ENCODE measurements at regions not wholly inside any gene's neighbourhood (a gene's known extent, or its start where the extent isn't known, plus 50 kb on each side); places are given as distances from the start of the nearest gene placed in this dataset.

- H3K9me3 Mint-ChIP-seq = no peaks in the 10 kb centered on the region
- H3K4me3 Mint-ChIP-seq = no peak overlapping the region
- DNase-seq = no peak
- intact Hi-C loops (cut with micrococcal nuclease) = loop anchor here (2.0 to 5.0 kb wide), 4 partner anchors 236 to 964 kb away; no protein-coding TSS in a partner anchor
- H3K27me3 Mint-ChIP-seq (ENCODE audit: low read depth) = peaks cover 17% of the 10 kb centered on the region
- no peaks in the 10 kb centered on the region for H3K36me3 Mint-ChIP-seq (ENCODE audit: low read depth)
- H3K27ac Mint-ChIP-seq = no peak overlapping the region
- peaks cover 17% of the 10 kb centered on the region for H3K4me1 Mint-ChIP-seq (ENCODE audit: low read depth)
- CTCF ChIA-PET = no interaction called here
Observed at GRCh38 chr4:13893211-13893610, 265.7 kb upstream of the BOD1L1 start.

- DNase-seq = no peak
- intact Hi-C loops (cut with micrococcal nuclease) = loop anchor here (2.0 to 5.0 kb wide), 4 partner anchors 237 to 963 kb away; no protein-coding TSS in a partner anchor
- Mint-ChIP-seq H3K4me3 (no peak overlapping the region), H3K36me3 (ENCODE audit: low read depth) (no peaks in the 10 kb centered on the region), H3K27ac (no peak overlapping the region), H3K27me3 (ENCODE audit: low read depth) (peaks cover 17% of the 10 kb centered on the region), H3K4me1 (ENCODE audit: low read depth) (peaks cover 17% of the 10 kb centered on the region), H3K9me3 (no peaks in the 10 kb centered on the region)
- CTCF ChIA-PET = no interaction called here
Observed at GRCh38 chr4:13893987-13894386, 266.5 kb upstream of the BOD1L1 start.

- Mint-ChIP-seq H3K4me1 (ENCODE audit: low read depth) (no peaks in the 10 kb centered on the region), H3K27ac (no peak overlapping the region), H3K9me3 (no peaks in the 10 kb centered on the region), H3K27me3 (ENCODE audit: low read depth) (peaks cover 11% of the 10 kb centered on the region), H3K4me3 (no peak overlapping the region), H3K36me3 (ENCODE audit: low read depth) (no peaks in the 10 kb centered on the region)
- CTCF ChIA-PET = no interaction called here
- DNase-seq = no peak
- intact Hi-C loops (cut with micrococcal nuclease) = no loop called here
Observed at GRCh38 chr4:13900780-13901179, 273.3 kb upstream of the BOD1L1 start.

DNA sequence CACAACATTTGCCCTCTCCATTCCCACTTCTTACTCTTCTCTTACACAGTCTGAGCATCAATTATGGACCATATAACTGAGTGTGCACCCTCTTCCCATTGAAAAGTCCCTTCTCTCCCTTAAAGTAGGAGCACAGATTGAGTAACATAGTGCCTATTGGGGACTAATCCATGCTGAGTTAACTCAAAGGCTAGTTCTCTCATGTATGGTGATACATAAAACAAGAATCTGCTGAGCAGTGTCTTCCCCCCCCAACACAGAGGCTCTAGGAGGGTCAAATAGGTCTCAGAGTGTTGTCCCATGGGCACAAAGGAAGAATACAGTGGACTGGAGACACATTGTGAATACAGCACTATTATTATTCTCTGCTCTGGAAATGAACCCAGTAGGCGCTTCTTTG is 274.6 kb upstream of the BOD1L1 start:
- intact Hi-C loops (cut with micrococcal nuclease) = no loop called here
- H3K27me3 Mint-ChIP-seq (ENCODE audit: low read depth) = peaks cover 5% of the 10 kb centered on the region
- H3K9me3 Mint-ChIP-seq = no peaks in the 10 kb centered on the region
- CTCF ChIA-PET = no interaction called here
- no peaks in the 10 kb centered on the region for H3K4me1 Mint-ChIP-seq (ENCODE audit: low read depth)
- no peak for DNase-seq
- no peaks in the 10 kb centered on the region for H3K36me3 Mint-ChIP-seq (ENCODE audit: low read depth)
- H3K4me3 Mint-ChIP-seq = no peak overlapping the region
- H3K27ac Mint-ChIP-seq = no peak overlapping the region

DNA sequence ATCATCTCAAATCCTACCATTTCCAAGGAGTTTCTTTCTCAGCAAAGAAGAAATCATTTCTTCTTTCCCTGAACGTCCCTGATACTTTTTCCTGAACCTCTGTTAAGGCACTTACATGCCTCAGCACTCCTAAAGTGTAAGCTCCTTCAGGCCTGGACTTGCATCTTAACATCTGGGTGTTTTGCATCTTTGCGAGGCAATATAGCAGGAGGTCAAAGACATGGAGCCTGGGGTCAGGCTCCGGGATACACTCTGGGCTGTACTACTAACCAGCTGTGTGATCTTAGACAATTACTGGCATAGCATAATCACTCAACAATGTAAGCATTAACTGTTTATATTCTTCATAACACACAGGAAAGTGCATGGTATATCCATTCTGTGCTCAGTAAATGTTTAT is 275.5 kb upstream of the BOD1L1 start:
- H3K36me3 Mint-ChIP-seq (ENCODE audit: low read depth) = no peaks in the 10 kb centered on the region
- no peak for DNase-seq
- H3K4me3 Mint-ChIP-seq = no peak overlapping the region
- H3K27me3 Mint-ChIP-seq (ENCODE audit: low read depth) = peaks cover 5% of the 10 kb centered on the region
- no peak overlapping the region for H3K27ac Mint-ChIP-seq
- H3K9me3 Mint-ChIP-seq = no peaks in the 10 kb centered on the region
- CTCF ChIA-PET = no interaction called here
- no peaks in the 10 kb centered on the region for H3K4me1 Mint-ChIP-seq (ENCODE audit: low read depth)
- intact Hi-C loops (cut with micrococcal nuclease) = no loop called here

DNA sequence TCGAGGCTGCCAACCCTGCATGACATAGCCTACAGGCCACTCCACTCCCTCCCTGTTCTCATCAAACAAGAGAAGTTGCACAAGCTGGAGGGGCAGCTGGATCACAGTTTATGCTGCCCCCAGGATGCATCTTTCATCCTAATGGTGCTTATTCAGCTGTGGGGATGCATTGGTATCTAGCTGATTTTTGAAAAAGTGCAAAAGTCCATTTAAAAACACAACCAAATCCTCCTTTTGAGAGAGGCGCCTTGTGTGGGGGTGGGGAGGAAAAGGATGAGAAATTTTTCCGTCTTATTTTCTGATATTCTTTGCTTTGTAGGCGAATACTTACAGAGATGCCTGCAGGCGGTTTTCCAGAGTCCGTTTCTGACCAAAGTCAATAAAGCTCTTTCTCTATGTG is 276.4 kb upstream of the BOD1L1 start:
- intact Hi-C loops (cut with micrococcal nuclease) = no loop called here
- Mint-ChIP-seq H3K4me1 (ENCODE audit: low read depth) (no peaks in the 10 kb centered on the region), H3K27me3 (ENCODE audit: low read depth) (peaks cover 5% of the 10 kb centered on the region), H3K27ac (no peak overlapping the region), H3K4me3 (no peak overlapping the region), H3K9me3 (no peaks in the 10 kb centered on the region), H3K36me3 (ENCODE audit: low read depth) (no peaks in the 10 kb centered on the region)
- no peak for DNase-seq
- CTCF ChIA-PET = no interaction called here

DNA sequence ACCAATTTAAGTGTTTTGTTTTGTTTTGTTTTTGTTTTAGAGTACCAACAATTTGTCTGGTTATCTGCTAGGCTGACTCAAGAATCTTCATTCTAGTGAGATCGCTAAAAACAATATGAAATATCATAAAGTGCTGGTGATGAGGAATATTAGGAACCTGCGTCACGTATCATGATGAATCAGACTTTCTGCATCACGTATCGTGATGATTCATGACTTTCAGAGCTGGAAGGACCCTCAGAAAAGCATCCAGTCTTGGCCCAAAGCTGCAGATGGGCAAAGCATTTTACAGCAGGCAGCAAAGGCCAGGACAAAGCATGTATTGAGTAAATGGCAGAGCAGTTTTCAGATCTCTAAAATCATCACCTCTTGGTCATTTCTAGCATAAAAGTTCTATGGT is 278.0 kb upstream of the BOD1L1 start:
- H3K27ac Mint-ChIP-seq = no peak overlapping the region
- no peaks in the 10 kb centered on the region for H3K9me3 Mint-ChIP-seq
- H3K4me3 Mint-ChIP-seq = no peak overlapping the region
- H3K4me1 Mint-ChIP-seq (ENCODE audit: low read depth) = no peaks in the 10 kb centered on the region
- no peaks in the 10 kb centered on the region for H3K36me3 Mint-ChIP-seq (ENCODE audit: low read depth)
- CTCF ChIA-PET = no interaction called here
- intact Hi-C loops (cut with micrococcal nuclease) = no loop called here
- H3K27me3 Mint-ChIP-seq (ENCODE audit: low read depth) = peaks cover 5% of the 10 kb centered on the region
- no peak for DNase-seq

- peaks cover 8% of the 10 kb centered on the region for H3K27me3 Mint-ChIP-seq (ENCODE audit: low read depth)
- no peak overlapping the region for H3K27ac Mint-ChIP-seq
- intact Hi-C loops (cut with micrococcal nuclease) = no loop called here
- H3K36me3 Mint-ChIP-seq (ENCODE audit: low read depth) = no peaks in the 10 kb centered on the region
- H3K9me3 Mint-ChIP-seq = no peaks in the 10 kb centered on the region
- no peaks in the 10 kb centered on the region for H3K4me1 Mint-ChIP-seq (ENCODE audit: low read depth)
- H3K4me3 Mint-ChIP-seq = no peak overlapping the region
- CTCF ChIA-PET = interaction anchor here (1.0 kb wide), 1 partner anchor 252 kb away, joined by 3 read pairs; no protein-coding TSS in a partner anchor
- DNase-seq = no peak
Observed at GRCh38 chr4:13906727-13907126, 279.2 kb upstream of the BOD1L1 start.

- no peaks in the 10 kb centered on the region for H3K9me3 Mint-ChIP-seq
- intact Hi-C loops (cut with micrococcal nuclease) = no loop called here
- H3K36me3 Mint-ChIP-seq (ENCODE audit: low read depth) = no peaks in the 10 kb centered on the region
- no peak overlapping the region for H3K27ac Mint-ChIP-seq
- no peaks in the 10 kb centered on the region for H3K4me1 Mint-ChIP-seq (ENCODE audit: low read depth)
- CTCF ChIA-PET = interaction anchor here (1.0 to 1.1 kb wide), 2 partner anchors 252 to 253 kb away, joined by 3 read pairs; no protein-coding TSS in a partner anchor
- H3K4me3 Mint-ChIP-seq = no peak overlapping the region
- H3K27me3 Mint-ChIP-seq (ENCODE audit: low read depth) = peaks cover 8% of the 10 kb centered on the region
- no peak for DNase-seq
Observed at GRCh38 chr4:13907255-13907751, 279.8 kb upstream of the BOD1L1 start.

GRCh38 chr4:13908455-13908854 is 280.9 kb upstream of the BOD1L1 start:
- intact Hi-C loops (cut with micrococcal nuclease) = no loop called here
- H3K27me3 Mint-ChIP-seq (ENCODE audit: low read depth) = peaks cover 9% of the 10 kb centered on the region
- H3K27ac Mint-ChIP-seq = no peak overlapping the region
- CTCF ChIA-PET = interaction anchor here (0.6 to 1.1 kb wide), 2 partner anchors 181 to 254 kb away, joined by 3 read pairs; no protein-coding TSS in a partner anchor
- no peaks in the 10 kb centered on the region for H3K9me3 Mint-ChIP-seq
- H3K36me3 Mint-ChIP-seq (ENCODE audit: low read depth) = no peaks in the 10 kb centered on the region
- DNase-seq = no peak
- no peak overlapping the region for H3K4me3 Mint-ChIP-seq
- no peaks in the 10 kb centered on the region for H3K4me1 Mint-ChIP-seq (ENCODE audit: low read depth)

DNA sequence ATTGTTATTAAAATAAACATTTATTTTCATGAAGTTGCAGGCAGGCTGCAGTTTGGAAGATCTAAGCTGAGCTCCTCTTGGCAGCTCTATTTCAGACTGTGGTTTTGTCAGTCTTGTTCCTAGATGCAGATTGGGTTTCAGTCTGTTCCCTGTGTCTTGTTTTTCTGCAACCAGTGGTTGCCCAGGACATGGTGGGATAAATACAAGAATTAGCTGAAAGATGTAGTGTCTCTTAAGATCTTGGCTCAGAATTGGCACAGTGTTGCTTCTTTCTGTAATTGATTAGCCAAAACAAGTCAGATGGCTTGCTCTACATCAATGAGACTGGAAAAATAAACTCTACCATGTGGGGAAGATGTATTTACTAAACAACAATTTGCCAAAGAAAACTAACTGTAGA is 283.0 kb upstream of the BOD1L1 start:
- H3K27me3 Mint-ChIP-seq (ENCODE audit: low read depth) = peaks cover 12% of the 10 kb centered on the region
- H3K4me3 Mint-ChIP-seq = no peak overlapping the region
- no peak overlapping the region for H3K27ac Mint-ChIP-seq
- intact Hi-C loops (cut with micrococcal nuclease) = no loop called here
- no peaks in the 10 kb centered on the region for H3K4me1 Mint-ChIP-seq (ENCODE audit: low read depth)
- no peaks in the 10 kb centered on the region for H3K36me3 Mint-ChIP-seq (ENCODE audit: low read depth)
- CTCF ChIA-PET = no interaction called here
- DNase-seq = no peak
- no peaks in the 10 kb centered on the region for H3K9me3 Mint-ChIP-seq

DNA sequence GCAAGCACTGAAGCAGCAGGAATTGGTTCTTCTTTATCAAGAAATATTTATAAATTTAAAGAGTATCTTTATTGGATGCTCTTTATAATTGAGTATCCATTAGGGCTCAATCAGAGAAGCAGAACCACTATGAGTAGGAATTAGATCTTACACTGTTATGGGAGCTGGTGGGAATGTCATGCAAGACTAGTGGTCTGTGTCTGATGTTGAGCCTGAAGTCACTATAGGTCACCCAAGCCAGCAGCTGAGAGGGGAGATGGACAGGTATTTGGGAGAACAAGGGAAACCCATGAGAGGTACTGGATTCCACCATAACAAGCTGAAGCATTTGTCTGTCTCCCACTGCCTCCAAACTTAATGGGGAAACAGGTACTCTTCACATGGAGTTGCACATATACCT is 283.7 kb upstream of the BOD1L1 start:
- Mint-ChIP-seq H3K27ac (no peak overlapping the region), H3K4me3 (no peak overlapping the region), H3K4me1 (ENCODE audit: low read depth) (no peaks in the 10 kb centered on the region), H3K9me3 (no peaks in the 10 kb centered on the region), H3K27me3 (ENCODE audit: low read depth) (peaks cover 10% of the 10 kb centered on the region), H3K36me3 (ENCODE audit: low read depth) (no peaks in the 10 kb centered on the region)
- no peak for DNase-seq
- intact Hi-C loops (cut with micrococcal nuclease) = no loop called here
- CTCF ChIA-PET = no interaction called here

DNA sequence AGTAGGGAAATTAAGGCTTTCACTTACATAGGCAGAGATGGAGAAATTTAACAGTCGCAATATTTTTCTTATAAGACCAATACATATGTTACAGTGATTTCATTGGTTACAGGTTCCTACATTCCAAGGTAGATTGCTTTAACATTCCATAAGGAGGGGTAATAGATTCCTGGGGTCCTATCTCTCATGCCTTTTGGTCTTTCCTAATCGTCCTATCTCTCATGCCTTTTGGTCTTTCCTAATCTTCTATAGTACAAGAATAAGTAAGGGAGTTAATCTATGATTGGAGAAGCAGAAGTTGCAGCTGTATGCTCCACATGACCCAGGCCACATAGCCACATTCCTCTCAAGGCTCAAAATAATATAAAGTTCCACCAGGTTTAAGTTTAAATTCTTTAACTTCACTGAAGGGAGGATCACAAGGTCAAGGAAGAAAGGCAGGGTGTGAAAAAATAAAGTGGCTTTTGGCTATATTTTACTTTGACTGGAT is 285.0 kb upstream of the BOD1L1 start:
- DNase-seq = no peak
- Mint-ChIP-seq H3K9me3 (no peaks in the 10 kb centered on the region), H3K4me1 (ENCODE audit: low read depth) (no peaks in the 10 kb centered on the region), H3K36me3 (ENCODE audit: low read depth) (no peaks in the 10 kb centered on the region), H3K4me3 (no peak overlapping the region), H3K27ac (no peak overlapping the region), H3K27me3 (ENCODE audit: low read depth) (peaks cover 10% of the 10 kb centered on the region)
- CTCF ChIA-PET = no interaction called here
- intact Hi-C loops (cut with micrococcal nuclease) = no loop called here
